H1 (cell line): ENCODE measurements at regions not wholly inside any gene's neighbourhood (a gene's known extent, or its start where the extent isn't known, plus 50 kb on each side); places are given as distances from the start of the nearest gene placed in this dataset.

Source experiments
- CTCF ChIA-PET: fragments of 300-600 bp; sonication (Branson Sonifier 250); formaldehyde crosslinking; loops from one replicate; lab custom pipeline; 2021; ENCODE audit not compliant: partially characterized antibody; lab: Charles Lee
- POLR2A ChIA-PET: fragments of 300-600 bp; sonication (Branson Sonifier 250); formaldehyde crosslinking; loops from one replicate; lab custom pipeline; 2021; ENCODE audit warnings: inconsistent platforms; ENCODE audit not compliant: partially characterized antibody; lab: Charles Lee
- DNase-seq, 2 experiments: peaks; one replicate each; pipeline versions ENCODE4 v3.0.0 to v3.0.0-alpha.2; 2010 to 2022; ENCODE audit warnings: low spot score in 2 of 2, low read depth in 1 of 2, mixed read lengths in 1 of 2
- FAIRE-seq: peaks from 2 replicates; lab custom pipeline; 2011; peaks lifted over from hg19 to GRCh38; lab: Jason Lieb, UNC
- H2AFZ ChIP-seq: 2 replicates; pipeline ENCODE4 v1.8.1; 2012; ENCODE audit warnings: low read length, inconsistent platforms
- H2AK5ac ChIP-seq: 2 replicates; pipeline ENCODE4 v1.6.1; 2013; ENCODE audit warnings: low read depth, low read length
- H2BK120ac ChIP-seq: replicated peaks from 2 replicates; pipeline ENCODE3; 2013; ENCODE audit warnings: low read depth, low read length, inconsistent platforms
- H2BK12ac ChIP-seq: 2 replicates; pipeline ENCODE4 v1.6.1; 2013; ENCODE audit warnings: low read depth, low read length
- H2BK15ac ChIP-seq: 2 replicates; pipeline ENCODE4 v1.6.1; 2013; ENCODE audit warnings: low read length
- H2BK20ac ChIP-seq: 2 replicates; pipeline ENCODE4 v1.6.1; 2013; ENCODE audit warnings: low read length
- H2BK5ac ChIP-seq: 2 replicates; pipeline ENCODE4 v1.6.1; 2013; ENCODE audit warnings: low read depth, low read length
- H3K14ac ChIP-seq: 2 replicates; pipeline ENCODE4 v1.6.1; 2013; ENCODE audit warnings: inconsistent platforms; ENCODE audit not compliant: insufficient read length
- H3K18ac ChIP-seq: 2 replicates; pipeline ENCODE4 v1.6.1; 2013; ENCODE audit warnings: low read length; ENCODE audit errors: extremely low read depth
- H3K23ac ChIP-seq: 2 replicates; pipeline ENCODE4 v1.6.1; 2013; ENCODE audit warnings: inconsistent platforms; ENCODE audit not compliant: insufficient read length
- H3K23me2 ChIP-seq: 2 replicates; pipeline ENCODE4 v1.6.1; 2013; ENCODE audit warnings: low read depth, low read length
- H3K27ac ChIP-seq: 2 replicates; pipeline ENCODE4 v1.6.1; 2011; ENCODE audit warnings: low read depth, low read length, inconsistent platforms
- H3K27me3 ChIP-seq, 4 experiments: replicated peaks in 1 of 4; 1 replicate in 1 of 4; 2 replicates in 3 of 4; pipeline versions ENCODE4 v1.6.1 to v1.8.1; 2011 to 2013; ENCODE audit warnings: low read length in 3 of 4, mild to moderate bottlenecking in 3 of 4, inconsistent platforms in 2 of 4, mixed read lengths in 2 of 4, moderate library complexity in 1 of 4; ENCODE audit not compliant: control insufficient read depth in 3 of 4, insufficient read depth in 3 of 4; ENCODE audit errors: extremely low read depth in 1 of 4
- H3K36me3 ChIP-seq, 4 experiments: 2 replicates each; pipeline versions ENCODE4 v1.6.1 to v1.8.1; 2011 to 2013; ENCODE audit warnings: mild to moderate bottlenecking in 4 of 4, low read length in 3 of 4, moderate library complexity in 2 of 4, control low read depth in 1 of 4, inconsistent platforms in 1 of 4; ENCODE audit not compliant: insufficient read depth in 4 of 4, control insufficient read depth in 2 of 4
- H3K4ac ChIP-seq: replicated peaks from 2 replicates; pipeline ENCODE3; 2013; ENCODE audit warnings: low read length, low read depth, mixed read lengths, inconsistent platforms; ENCODE audit not compliant: insufficient read length
- H3K4me1 ChIP-seq, 4 experiments: replicated peaks in 1 of 4; 1 replicate in 1 of 4; 2 replicates in 3 of 4; pipeline versions ENCODE4 v1.6.1 to v1.8.1; 2011 to 2013; ENCODE audit warnings: low read length in 3 of 4, inconsistent platforms in 2 of 4, mixed read lengths in 1 of 4; ENCODE audit not compliant: insufficient read depth in 4 of 4, control insufficient read depth in 3 of 4
- H3K4me2 ChIP-seq, 2 experiments: 2 replicates each; pipeline versions ENCODE4 v1.6.1 to v1.8.1; 2011 to 2013; ENCODE audit warnings: low read depth in 2 of 2, low read length in 2 of 2, control low read depth in 1 of 2, inconsistent platforms in 1 of 2, mild to moderate bottlenecking in 1 of 2; ENCODE audit not compliant: insufficient read depth in 1 of 2
- H3K4me3 ChIP-seq, 4 experiments: fragments of 200-600, 300-600 bp in 1 of 4; sonication (generic), shearing (Covaris generic), sonication (Bioruptor Twin) in 1 of 4; 2 replicates each; pipeline versions ENCODE4 v1.5.1 to v1.8.1; 2011 to 2016; ENCODE audit warnings: low read length in 4 of 4, low read depth in 3 of 4, control low read depth in 2 of 4, inconsistent platforms in 2 of 4, mild to moderate bottlenecking in 2 of 4, mixed read lengths in 1 of 4, moderate library complexity in 1 of 4; ENCODE audit not compliant: insufficient read depth in 2 of 4; ENCODE audit errors: extremely low read depth in 1 of 4
- H3K56ac ChIP-seq: replicated peaks from 2 replicates; pipeline ENCODE3; 2013; ENCODE audit warnings: low read depth, mild to moderate bottlenecking, mixed read lengths, low read length, inconsistent platforms; ENCODE audit not compliant: insufficient read length
- H3K79me1 ChIP-seq: 2 replicates; pipeline ENCODE4 v1.6.1; 2013; ENCODE audit warnings: low read depth, low read length, control low read depth
- H3K79me2 ChIP-seq, 2 experiments: 2 replicates each; pipeline versions ENCODE4 v1.6.1 to v1.8.1; 2012 to 2013; ENCODE audit warnings: low read length in 2 of 2, mild to moderate bottlenecking in 2 of 2, inconsistent platforms in 1 of 2; ENCODE audit not compliant: insufficient read depth in 2 of 2, control insufficient read depth in 1 of 2
- H3K9ac ChIP-seq, 4 experiments: replicated peaks in 1 of 4; 1 replicate in 1 of 4; 2 replicates in 3 of 4; pipeline versions ENCODE4 v1.6.1 to v1.8.1; 2011 to 2013; ENCODE audit warnings: low read depth in 3 of 4, low read length in 3 of 4, control low read depth in 2 of 4, mild to moderate bottlenecking in 2 of 4, moderate library complexity in 2 of 4, inconsistent platforms in 1 of 4; ENCODE audit errors: extremely low read depth in 1 of 4
- H3K9me3 ChIP-seq, 2 experiments: 2 replicates each; pipeline versions ENCODE4 v1.6.1 to v1.8.1; 2012 to 2013; ENCODE audit warnings: mild to moderate bottlenecking in 2 of 2, moderate library complexity in 2 of 2, control low read depth in 1 of 2, inconsistent platforms in 1 of 2, low read depth in 1 of 2, low read length in 1 of 2, mixed read lengths in 1 of 2; ENCODE audit not compliant: insufficient read depth in 2 of 2
- H4K20me1 ChIP-seq, 2 experiments: replicated peaks in 1 of 2; 2 replicates each; pipeline versions ENCODE3 to v1.8.1; 2011 to 2013; ENCODE audit warnings: inconsistent platforms in 2 of 2, low read length in 2 of 2, mild to moderate bottlenecking in 1 of 2; ENCODE audit not compliant: insufficient read depth in 2 of 2, control insufficient read depth in 1 of 2
- H4K5ac ChIP-seq: 2 replicates; pipeline ENCODE4 v1.6.1; 2013; ENCODE audit warnings: low read length, low read depth, mixed read lengths, inconsistent platforms; ENCODE audit not compliant: insufficient read length
- H4K8ac ChIP-seq: 2 replicates; pipeline ENCODE4 v1.8.0; 2013; ENCODE audit warnings: mild to moderate bottlenecking, moderate library complexity, low read length, inconsistent platforms; ENCODE audit not compliant: insufficient read depth; ENCODE audit errors: extremely low read depth
- H4K91ac ChIP-seq: replicated peaks from 2 replicates; pipeline ENCODE3; 2013; ENCODE audit warnings: low read length, mixed read lengths, inconsistent platforms; ENCODE audit not compliant: insufficient read length
- RAD21 ChIP-seq, 2 experiments: IDR thresholded peaks in 1 of 2; conservative IDR thresholded peaks in 1 of 2; 2 replicates each; pipeline ENCODE4 v1.6.1; 2011; ENCODE audit warnings: low read depth in 2 of 2, low read length in 2 of 2, improper control_type of control experiment in 1 of 2, inconsistent platforms in 1 of 2, mild to moderate bottlenecking in 1 of 2, moderate library complexity in 1 of 2
- WGBS, 2 experiments: shearing (Covaris generic) in 1 of 2; methylation state at CpG; one replicate each; pipeline versions ENCODE4 v1.1.6 to v1.1.7; 2013 to 2015; ENCODE audit warnings: low lambda C conversion rate in 2 of 2, mixed read lengths in 2 of 2, inconsistent platforms in 1 of 2, low coverage in 1 of 2, missing lambda C conversion rate in 1 of 2; ENCODE audit not compliant: insufficient replicate concordance in 2 of 2, insufficient coverage in 1 of 2, insufficient read length in 1 of 2; ENCODE audit errors: extremely low coverage in 1 of 2, missing lambda C conversion rate in 1 of 2; 5-methylcytosine and 5-hydroxymethylcytosine counted together

DNA sequence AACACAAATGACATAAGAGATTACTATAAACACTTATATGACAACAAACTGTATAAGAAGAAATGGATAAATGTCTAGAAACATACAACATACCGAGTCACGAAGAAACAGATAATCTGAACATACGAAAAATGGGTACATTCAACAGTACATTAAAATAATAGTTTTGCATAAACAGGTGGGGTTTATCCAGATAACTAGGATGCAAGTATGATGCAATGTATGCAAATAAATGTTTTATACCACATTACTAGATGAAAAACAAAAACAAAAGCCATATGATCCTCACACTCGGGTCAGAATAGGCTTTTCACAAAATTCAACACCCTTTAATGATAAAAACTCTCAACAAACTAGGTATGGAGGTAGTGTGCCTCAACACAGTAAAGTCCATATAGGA lies 1585.7 kb downstream of the BRINP3 start:
- H3K27ac ChIP-seq, result no peak overlapping the region
- H2BK120ac ChIP-seq, result no peak overlapping the region
- no peak overlapping the region for H3K4ac ChIP-seq
- no peaks in the 10 kb centered on the region for H3K4me1 ChIP-seq
- no peak overlapping the region for H3K9ac ChIP-seq
- H2BK12ac ChIP-seq, result no peak overlapping the region
- WGBS, 2 experiments, result 91% methylated on average over 4 of the region's 4 CpGs; no CpG with 5 or more reads in 1 of the 2 experiments
- H3K4me2 ChIP-seq, result no peak overlapping the region
- no peaks in the 10 kb centered on the region for H3K36me3 ChIP-seq
- no peak overlapping the region for H4K91ac ChIP-seq
- no peaks in the 10 kb centered on the region for H3K27me3 ChIP-seq
- H3K9me3 ChIP-seq, result no peaks in the 10 kb centered on the region
- H4K5ac ChIP-seq, result no peak overlapping the region
- no peak overlapping the region for H3K4me3 ChIP-seq
- H3K56ac ChIP-seq, result no peak overlapping the region
- ChIA-PET POLR2A (no interaction called here), CTCF (interaction anchor here (0.7 kb wide), 1 partner anchor 12 kb away, joined by 3 read pairs; no protein-coding TSS in a partner anchor)
- FAIRE-seq, result no peak
- no peak for DNase-seq
- no peak overlapping the region for H3K14ac ChIP-seq
- H2AK5ac ChIP-seq, result no peak overlapping the region
- no peaks in the 10 kb centered on the region for H3K79me1 ChIP-seq
- no peak overlapping the region for H2BK5ac ChIP-seq
- no peaks in the 10 kb centered on the region for H4K20me1 ChIP-seq
- H3K23me2 ChIP-seq, result no peaks in the 10 kb centered on the region; the same call in 1 of the 2 replicates
- H2BK15ac ChIP-seq, result no peak overlapping the region
- H2AFZ ChIP-seq, result no peak overlapping the region
- H4K8ac ChIP-seq, result no peak overlapping the region
- H3K79me2 ChIP-seq, result no peaks in the 10 kb centered on the region
- no peak overlapping the region for H3K23ac ChIP-seq
- no peak for TF ChIP-seq RAD21 (IDR thresholded peaks at IDR 0.05 in 1 of 2, conservative IDR thresholded peaks at IDR 0.05 in 1 of 2; ENCODE audit: low read depth in 2 of 2, low read length in 2 of 2)
- TF ChIP-seq, all 59 proteins: peak for 0
- H3K18ac ChIP-seq, result no peak overlapping the region
- H2BK20ac ChIP-seq, result no peak overlapping the region
